LNCaP clone FGC (cell line): ENCODE measurements at regions not wholly inside any gene's neighbourhood (a gene's known extent, or its start where the extent isn't known, plus 50 kb on each side); places are given as distances from the start of the nearest gene placed in this dataset.

Source experiments
- DNase-seq: peaks from one replicate; pipeline ENCODE4 v3.0.0-alpha.2; 2011; ENCODE audit warnings: low read depth
- H3K4me3 ChIP-seq: 2 replicates; pipeline ENCODE4 v1.5.1; 2011; ENCODE audit warnings: mild to moderate bottlenecking, low read depth, low read length, control low read depth
- TF ChIP-seq, protein P1 (sequence below): IDR thresholded peaks from 2 replicates; pipeline ENCODE4 v1.5.1; 2012; ENCODE audit warnings: mild to moderate bottlenecking; ENCODE audit not compliant: control insufficient read depth, insufficient read depth; ENCODE audit errors: extremely low read depth

DNA sequence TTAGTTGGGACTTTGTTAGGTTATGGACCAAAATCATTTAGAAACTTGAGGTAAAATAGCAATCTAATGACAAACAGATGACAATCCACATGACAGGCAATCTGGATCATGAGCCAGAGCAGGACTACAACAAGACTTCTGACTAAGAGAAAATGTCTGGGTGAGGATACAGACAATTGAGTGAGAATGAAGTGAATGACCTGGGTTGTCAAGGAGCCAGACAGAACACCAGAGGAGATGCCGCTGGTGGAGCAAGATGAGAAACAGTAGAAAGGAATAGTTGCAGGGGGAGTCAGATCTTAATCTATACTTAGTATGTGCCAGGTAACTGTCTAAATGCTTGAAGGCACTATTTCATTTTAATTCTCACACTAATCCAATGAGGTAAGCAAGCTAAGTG, 277.8 kb downstream of the PRELID2 start:
- H3K4me3 ChIP-seq, result no peak overlapping the region
- TF ChIP-seq, protein P1, sequence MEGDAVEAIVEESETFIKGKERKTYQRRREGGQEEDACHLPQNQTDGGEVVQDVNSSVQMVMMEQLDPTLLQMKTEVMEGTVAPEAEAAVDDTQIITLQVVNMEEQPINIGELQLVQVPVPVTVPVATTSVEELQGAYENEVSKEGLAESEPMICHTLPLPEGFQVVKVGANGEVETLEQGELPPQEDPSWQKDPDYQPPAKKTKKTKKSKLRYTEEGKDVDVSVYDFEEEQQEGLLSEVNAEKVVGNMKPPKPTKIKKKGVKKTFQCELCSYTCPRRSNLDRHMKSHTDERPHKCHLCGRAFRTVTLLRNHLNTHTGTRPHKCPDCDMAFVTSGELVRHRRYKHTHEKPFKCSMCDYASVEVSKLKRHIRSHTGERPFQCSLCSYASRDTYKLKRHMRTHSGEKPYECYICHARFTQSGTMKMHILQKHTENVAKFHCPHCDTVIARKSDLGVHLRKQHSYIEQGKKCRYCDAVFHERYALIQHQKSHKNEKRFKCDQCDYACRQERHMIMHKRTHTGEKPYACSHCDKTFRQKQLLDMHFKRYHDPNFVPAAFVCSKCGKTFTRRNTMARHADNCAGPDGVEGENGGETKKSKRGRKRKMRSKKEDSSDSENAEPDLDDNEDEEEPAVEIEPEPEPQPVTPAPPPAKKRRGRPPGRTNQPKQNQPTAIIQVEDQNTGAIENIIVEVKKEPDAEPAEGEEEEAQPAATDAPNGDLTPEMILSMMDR, result no peak
- DNase-seq, result no peak

DNA sequence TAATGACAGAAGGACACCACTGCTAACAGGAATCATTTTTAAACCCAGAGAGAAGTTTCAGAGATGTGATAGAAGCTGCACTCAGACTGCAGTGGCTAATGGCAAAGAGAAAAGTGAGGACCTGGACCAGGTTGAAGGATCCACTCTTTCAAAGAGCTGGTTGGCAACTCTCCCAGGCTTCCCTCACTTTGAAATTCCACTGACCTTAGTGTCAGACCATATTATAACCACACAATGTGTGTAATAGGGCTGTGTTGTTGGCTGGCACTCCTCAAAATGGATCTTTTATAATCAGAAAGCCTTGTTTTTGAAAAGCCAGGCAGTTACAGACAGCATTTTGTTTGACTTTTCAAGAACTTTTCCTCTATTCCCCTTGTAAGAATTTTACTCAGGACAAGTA, 280.7 kb downstream of the PRELID2 start:
- TF ChIP-seq, protein P1, result no peak
- no peak overlapping the region for H3K4me3 ChIP-seq
- no peak for DNase-seq

DNA sequence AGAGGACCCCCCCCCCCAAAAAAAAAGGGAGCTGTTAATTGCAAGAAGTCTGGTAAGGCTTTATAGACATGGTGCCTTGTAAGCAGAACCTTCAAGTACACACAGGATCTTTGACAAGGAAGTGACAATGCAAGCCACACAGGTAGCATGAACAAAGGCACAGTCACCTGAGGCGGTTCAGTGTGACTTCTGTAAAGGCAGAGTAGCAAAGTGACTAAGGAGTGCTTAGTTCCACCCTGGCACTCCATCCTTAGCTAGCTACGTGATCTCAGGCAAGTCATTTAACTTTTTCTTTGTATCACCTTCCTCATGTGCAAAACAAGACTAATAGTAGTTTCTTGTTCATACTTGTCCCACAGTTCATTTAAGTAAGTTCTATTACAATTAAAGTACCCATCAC, 282.0 kb downstream of the PRELID2 start:
- TF ChIP-seq, protein P1, result no peak
- H3K4me3 ChIP-seq, result no peak overlapping the region
- no peak for DNase-seq

DNA sequence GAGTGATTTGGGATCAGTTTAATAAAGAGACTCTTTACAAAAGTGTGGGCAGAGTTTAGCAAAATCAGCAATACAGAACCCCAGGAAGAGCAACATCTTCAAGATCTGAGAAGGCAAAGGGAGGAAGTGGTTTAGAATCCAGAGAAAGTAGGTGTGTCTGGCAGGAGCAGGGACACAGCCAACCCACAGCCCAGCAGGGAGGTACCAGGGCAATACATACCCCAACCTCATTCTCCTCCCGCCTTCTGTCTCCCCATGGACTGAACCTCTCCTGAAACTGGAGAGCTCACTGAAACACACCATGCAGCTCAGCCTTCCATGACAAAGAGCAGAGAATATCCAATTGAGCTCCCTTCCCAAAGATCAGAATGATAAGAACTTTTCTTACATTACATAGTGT, 283.4 kb downstream of the PRELID2 start:
- DNase-seq, result no peak
- TF ChIP-seq, protein P1, result no peak
- no peak overlapping the region for H3K4me3 ChIP-seq

DNA sequence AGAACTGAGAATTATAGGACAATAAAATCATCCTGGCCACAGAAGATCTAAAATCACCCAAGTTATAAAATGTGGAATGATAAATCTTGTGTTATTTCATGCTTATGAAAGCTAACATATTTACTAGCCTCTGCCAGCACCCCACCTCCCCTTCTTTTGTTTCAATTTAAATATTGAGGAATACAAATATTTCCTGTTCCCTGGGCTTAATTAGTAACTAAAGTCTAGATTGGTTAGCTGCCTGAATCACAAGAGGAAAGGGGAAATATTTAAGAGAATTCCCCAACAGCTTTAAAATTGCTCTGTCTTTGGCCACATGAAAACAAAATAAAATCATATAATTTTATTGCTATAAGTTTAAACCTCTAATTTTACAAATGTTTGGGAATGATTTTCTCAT, 287.0 kb downstream of the PRELID2 start:
- TF ChIP-seq, protein P1, result no peak
- no peak for DNase-seq
- no peak overlapping the region for H3K4me3 ChIP-seq

DNA sequence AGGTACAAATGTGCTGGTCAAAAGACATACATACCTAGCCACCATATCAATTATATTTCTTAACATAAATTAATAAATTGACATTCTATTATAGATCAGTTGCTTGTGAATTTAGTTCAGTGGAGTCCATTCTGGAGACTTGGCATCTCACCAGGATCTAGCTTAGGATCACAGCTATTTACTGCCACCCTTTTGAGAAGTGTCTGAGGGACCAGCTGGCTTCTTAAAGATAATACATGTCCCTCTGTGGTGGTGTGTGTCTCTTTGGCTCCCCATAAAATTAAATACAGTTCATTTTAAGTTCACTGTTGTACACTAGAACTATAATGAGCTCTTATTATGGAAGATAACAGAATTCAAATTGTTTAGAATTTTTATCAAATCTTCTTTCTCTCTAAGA, 290.7 kb downstream of the PRELID2 start:
- no peak overlapping the region for H3K4me3 ChIP-seq
- no peak for DNase-seq
- TF ChIP-seq, protein P1, result no peak

DNA sequence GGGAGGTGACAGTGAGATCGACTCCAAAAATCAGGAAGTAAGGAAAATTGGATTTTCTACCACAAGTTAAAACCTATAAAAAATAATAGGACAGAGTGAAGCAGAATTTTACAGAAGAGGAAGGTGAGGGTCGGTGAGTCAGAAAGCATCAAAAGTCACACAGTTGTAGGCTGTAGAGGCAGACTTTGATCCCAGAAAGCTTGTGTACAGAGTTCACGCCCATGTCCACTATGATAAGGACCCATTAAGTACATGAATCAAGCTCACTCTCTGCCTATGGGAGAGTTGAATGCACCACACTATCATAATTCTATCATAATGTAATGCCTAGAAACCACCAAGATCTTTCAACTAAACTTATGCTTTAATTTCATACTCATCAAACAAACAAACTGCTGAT, 291.2 kb downstream of the PRELID2 start:
- no peak for DNase-seq
- no peak overlapping the region for H3K4me3 ChIP-seq
- TF ChIP-seq, protein P1, result no peak
